ENCODE measurements at regions not wholly inside any gene's neighbourhood (a gene's known extent, or its start where the extent isn't known, plus 50 kb on each side); places are given as distances from the start of the nearest gene placed in this dataset.

- POLR2A ChIA-PET: no interaction called here
Measured at GRCh38 chr6:113358063-113358583, 499.0 kb upstream of the MARCKS start.

DNA sequence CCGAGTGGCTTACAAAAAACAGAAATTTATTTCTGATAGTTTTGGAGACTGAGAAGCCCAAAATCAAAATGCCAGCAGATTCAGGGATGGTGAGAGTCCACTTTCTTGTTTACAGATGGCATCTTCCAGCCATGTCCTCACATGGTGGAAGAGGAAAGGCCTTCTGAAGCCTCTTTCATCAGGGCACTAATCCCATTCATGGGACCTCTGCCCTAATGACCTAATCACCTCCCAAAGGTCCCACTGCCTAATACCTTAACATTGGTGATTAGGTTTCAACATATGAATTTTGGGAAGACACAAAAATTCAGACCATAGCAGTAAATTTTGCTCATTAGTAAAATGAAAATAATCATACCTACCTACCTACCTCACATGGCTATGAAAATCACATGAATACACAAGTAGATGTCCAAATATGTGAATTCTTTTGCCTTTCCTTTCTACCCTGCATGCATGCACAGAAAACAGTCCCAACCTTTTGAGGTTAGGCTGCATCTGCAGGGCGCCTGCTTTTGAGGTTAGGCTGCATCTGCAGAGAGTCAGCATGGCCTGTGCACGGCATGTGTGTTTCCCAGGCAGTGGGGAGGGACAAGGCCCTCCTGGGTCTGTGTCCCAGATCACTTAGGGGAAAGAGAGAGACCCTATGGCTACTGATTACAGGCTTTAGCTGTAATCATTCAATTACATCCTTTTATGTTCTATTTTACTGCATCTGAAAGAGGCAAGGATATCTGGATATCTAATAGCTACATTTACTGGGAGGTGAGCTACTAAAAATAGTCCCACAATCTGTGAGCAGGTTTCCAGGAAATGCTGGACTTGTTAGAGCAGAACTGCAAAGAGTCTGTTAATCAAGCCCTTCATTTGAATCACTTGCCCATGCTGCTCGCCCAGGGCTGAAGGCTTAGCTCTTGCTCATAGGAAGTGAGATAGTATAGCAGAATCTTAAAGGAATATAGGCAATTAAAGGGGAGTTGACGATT lies 497.7 kb upstream of the MARCKS start:
- no peak for DNase-seq (ENCODE audit: low read depth, low spot score)
- POLR2A ChIA-PET: interaction anchor here (1.6 kb wide), 1 partner anchor 499 kb away, joined by 4 read pairs; no protein-coding TSS in a partner anchor
- no peak overlapping the region for H3K4me3 ChIP-seq (ENCODE audit: low read depth, low read length)
- TF ChIP-seq, protein P1, sequence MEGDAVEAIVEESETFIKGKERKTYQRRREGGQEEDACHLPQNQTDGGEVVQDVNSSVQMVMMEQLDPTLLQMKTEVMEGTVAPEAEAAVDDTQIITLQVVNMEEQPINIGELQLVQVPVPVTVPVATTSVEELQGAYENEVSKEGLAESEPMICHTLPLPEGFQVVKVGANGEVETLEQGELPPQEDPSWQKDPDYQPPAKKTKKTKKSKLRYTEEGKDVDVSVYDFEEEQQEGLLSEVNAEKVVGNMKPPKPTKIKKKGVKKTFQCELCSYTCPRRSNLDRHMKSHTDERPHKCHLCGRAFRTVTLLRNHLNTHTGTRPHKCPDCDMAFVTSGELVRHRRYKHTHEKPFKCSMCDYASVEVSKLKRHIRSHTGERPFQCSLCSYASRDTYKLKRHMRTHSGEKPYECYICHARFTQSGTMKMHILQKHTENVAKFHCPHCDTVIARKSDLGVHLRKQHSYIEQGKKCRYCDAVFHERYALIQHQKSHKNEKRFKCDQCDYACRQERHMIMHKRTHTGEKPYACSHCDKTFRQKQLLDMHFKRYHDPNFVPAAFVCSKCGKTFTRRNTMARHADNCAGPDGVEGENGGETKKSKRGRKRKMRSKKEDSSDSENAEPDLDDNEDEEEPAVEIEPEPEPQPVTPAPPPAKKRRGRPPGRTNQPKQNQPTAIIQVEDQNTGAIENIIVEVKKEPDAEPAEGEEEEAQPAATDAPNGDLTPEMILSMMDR (IDR thresholded peaks at IDR 0.05; ENCODE audit: insufficient read depth, low read length, missing control alignments): no peak
- CTCF ChIA-PET: interaction anchor here (1.2 kb wide), 1 partner anchor 499 kb away, joined by 8 read pairs; no protein-coding TSS in a partner anchor

More at GRCh38 chr6:113358063-113358583, 499.0 kb upstream of the MARCKS start:
- TF ChIP-seq, protein P1 (IDR thresholded peaks at IDR 0.05; ENCODE audit: insufficient read depth, low read length, missing control alignments): no peak
- CTCF ChIA-PET: no interaction called here
- H3K4me3 ChIP-seq (ENCODE audit: low read depth, low read length): no peak overlapping the region
- no peak for DNase-seq (ENCODE audit: low read depth, low spot score)

GRCh38 chr6:113361014-113361645 lies 496.0 kb upstream of the MARCKS start:
- ChIA-PET POLR2A (interaction anchor here (1.6 kb wide), 1 partner anchor 498 kb away, joined by 4 read pairs; no protein-coding TSS in a partner anchor), CTCF (no interaction called here)
- TF ChIP-seq, protein P1 (IDR thresholded peaks at IDR 0.05; ENCODE audit: insufficient read depth, low read length, missing control alignments): no peak
- no peak overlapping the region for H3K4me3 ChIP-seq (ENCODE audit: low read depth, low read length)
- DNase-seq (ENCODE audit: low read depth, low spot score): no peak

DNA sequence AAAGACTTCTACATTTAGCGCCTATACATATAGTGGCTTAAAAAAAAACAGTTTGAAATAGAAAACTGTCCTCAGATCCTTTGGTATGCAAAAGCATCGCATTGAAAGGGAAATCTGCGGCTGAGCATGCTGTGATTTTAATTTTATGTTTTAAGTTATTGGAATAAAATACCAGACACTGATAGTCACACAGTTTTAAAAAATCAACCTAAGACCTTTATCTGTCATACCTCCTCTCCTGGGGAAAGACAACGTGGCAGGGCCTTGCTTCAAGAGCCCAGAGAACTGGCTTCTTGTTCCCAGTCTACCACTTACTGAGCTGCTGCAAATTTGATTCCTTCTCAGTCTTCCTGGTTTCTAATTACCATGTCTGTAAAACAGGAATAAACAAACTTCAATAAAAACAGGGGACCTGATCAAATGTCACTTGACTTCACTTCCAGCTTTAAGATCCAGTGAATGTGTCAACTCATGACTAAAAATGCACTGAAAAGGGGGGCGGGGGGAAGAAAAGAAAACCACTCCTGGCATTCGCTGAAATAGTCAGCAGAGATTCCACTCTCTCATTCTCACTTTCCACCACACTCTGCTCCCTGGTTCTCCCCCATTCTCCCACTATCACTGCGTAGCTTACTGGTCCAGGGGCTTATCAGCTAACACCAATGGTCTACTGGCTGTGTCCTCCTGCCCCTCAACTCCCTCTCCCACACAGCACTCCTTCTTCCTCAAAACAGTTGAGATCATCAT lies 494.7 kb upstream of the MARCKS start:
- no peak for DNase-seq (ENCODE audit: low read depth, low spot score)
- POLR2A ChIA-PET: interaction anchor here (0.6 to 1.2 kb wide), 3 partner anchors 9 to 14 kb away, joined by 3 to 4 read pairs (median 3); no protein-coding TSS in a partner anchor
- no peak overlapping the region for H3K4me3 ChIP-seq (ENCODE audit: low read depth, low read length)
- TF ChIP-seq, protein P1 (IDR thresholded peaks at IDR 0.05; ENCODE audit: insufficient read depth, low read length, missing control alignments): no peak
- CTCF ChIA-PET: interaction anchor here (1.2 kb wide), 1 partner anchor 9 kb away, joined by 3 read pairs; no protein-coding TSS in a partner anchor

DNA sequence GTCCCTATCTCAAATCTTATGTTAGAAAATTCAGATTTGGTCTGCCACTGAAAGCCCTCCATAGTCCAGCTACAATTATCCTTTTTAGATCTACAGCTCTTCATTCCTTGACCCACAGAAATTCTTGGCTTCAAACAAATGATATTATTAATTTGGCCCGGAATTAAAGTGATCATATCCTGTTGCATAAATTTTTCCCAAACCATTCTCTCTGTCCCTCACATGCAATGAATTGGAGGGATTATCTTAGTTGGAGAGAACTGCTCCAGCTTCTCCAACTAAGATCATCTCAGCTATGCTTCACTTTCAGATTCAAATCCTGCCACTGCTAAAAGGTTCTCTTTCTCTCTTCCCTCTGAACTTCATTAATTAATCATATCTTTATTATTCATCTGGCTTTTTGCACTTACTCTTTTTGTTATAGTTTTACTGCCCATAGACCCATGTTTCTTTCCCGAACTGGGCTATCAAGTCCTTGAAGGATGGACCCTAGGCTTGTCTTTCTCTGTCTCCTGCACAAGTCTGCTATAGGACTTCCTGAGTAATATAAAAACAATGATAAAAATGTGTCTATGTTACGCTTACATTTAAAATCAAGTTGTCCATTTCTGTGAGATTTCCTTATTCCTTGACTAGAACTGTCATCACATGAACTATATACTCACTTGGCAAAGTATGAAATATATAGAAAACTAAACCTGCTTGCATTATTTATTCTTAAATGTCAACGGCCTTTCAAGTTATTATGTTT lies 493.9 kb upstream of the MARCKS start:
- ChIA-PET CTCF (interaction anchor here (1.2 kb wide), 1 partner anchor 9 kb away, joined by 3 read pairs; no protein-coding TSS in a partner anchor), POLR2A (interaction anchor here (0.9 to 1.2 kb wide), 2 partner anchors 9 to 13 kb away, joined by 3 to 4 read pairs; no protein-coding TSS in a partner anchor)
- H3K4me3 ChIP-seq (ENCODE audit: low read depth, low read length): no peak overlapping the region
- TF ChIP-seq, protein P1 (IDR thresholded peaks at IDR 0.05; ENCODE audit: insufficient read depth, low read length, missing control alignments): no peak
- DNase-seq (ENCODE audit: low read depth, low spot score): no peak
